ENCODE measurements at regions not wholly inside any gene's neighbourhood (a gene's known extent, or its start where the extent isn't known, plus 50 kb on each side); places are given as distances from the start of the nearest gene placed in this dataset.

- no peaks in the 10 kb centered on the region for H3K27me3 ChIP-seq
- DNase-seq = no peak
- intact Hi-C loops (cut with DNase I; ENCODE audit: low total_unique reads) (no loop called here), in situ Hi-C loops (cut with MboI; ENCODE audit: low pct_ligation_motif_present in 1 of 4, low pct_unique_long_range_greater_than_20kb in 1 of 4, low sequenced_read_pairs in 3 of 4) (no loop called here)
- H3K36me3 ChIP-seq = no peaks in the 10 kb centered on the region
- 60 to 70% methylated on average over 2 to 10 of the region's 10 CpGs for WGBS, 2 donors (ENCODE audit: low coverage in 1 of 2)
- H3K4me1 ChIP-seq = no peaks in the 10 kb centered on the region
- H3K4me3 ChIP-seq = no peak overlapping the region
- no peak for TF ChIP-seq POLR2AphosphoS5 (IDR thresholded peaks at IDR 0.05)
- TF ChIP-seq EP300 (IDR thresholded peaks at IDR 0.05; ENCODE audit: low read depth) = no peak
- no peak for TF ChIP-seq CTCF (IDR thresholded peaks at IDR 0.05)
- TF ChIP-seq POLR2A (IDR thresholded peaks at IDR 0.05) = no peak
- H3K27ac ChIP-seq = no peak overlapping the region
- H3K9me3 ChIP-seq = no peaks in the 10 kb centered on the region
Observed at GRCh38 chr12:115840159-115840558, 437.3 kb downstream of the MED13L start.

GRCh38 chr12:115838952-115839351, 438.5 kb downstream of the MED13L start:
- TF ChIP-seq CTCF (IDR thresholded peaks at IDR 0.05) (no peak), POLR2AphosphoS5 (IDR thresholded peaks at IDR 0.05) (no peak), POLR2A (IDR thresholded peaks at IDR 0.05) (no peak), EP300 (IDR thresholded peaks at IDR 0.05; ENCODE audit: low read depth) (no peak)
- in situ Hi-C loops (cut with MboI; ENCODE audit: low pct_ligation_motif_present in 1 of 4, low pct_unique_long_range_greater_than_20kb in 1 of 4, low sequenced_read_pairs in 3 of 4) (no loop called here), intact Hi-C loops (cut with DNase I; ENCODE audit: low total_unique reads) (no loop called here)
- H3K9me3 ChIP-seq = no peaks in the 10 kb centered on the region
- H3K4me1 ChIP-seq = no peaks in the 10 kb centered on the region
- H3K27me3 ChIP-seq = no peaks in the 10 kb centered on the region
- no peak overlapping the region for H3K4me3 ChIP-seq
- WGBS, 2 donors (ENCODE audit: low coverage in 1 of 2) = 24% methylated on average over 1 of the region's 1 CpG; no CpG with 5 or more reads in 1 of the 2 donors
- no peak for DNase-seq
- H3K27ac ChIP-seq = no peak overlapping the region
- no peaks in the 10 kb centered on the region for H3K36me3 ChIP-seq

- Histone ChIP-seq H3K27ac (no peak overlapping the region), H3K27me3 (no peaks in the 10 kb centered on the region), H3K36me3 (no peaks in the 10 kb centered on the region), H3K4me3 (no peak overlapping the region), H3K4me1 (no peaks in the 10 kb centered on the region), H3K9me3 (no peaks in the 10 kb centered on the region)
- TF ChIP-seq POLR2AphosphoS5 (IDR thresholded peaks at IDR 0.05) (no peak), EP300 (IDR thresholded peaks at IDR 0.05; ENCODE audit: low read depth) (no peak), POLR2A (IDR thresholded peaks at IDR 0.05) (no peak), CTCF (IDR thresholded peaks at IDR 0.05) (no peak)
- in situ Hi-C loops (cut with MboI; ENCODE audit: low pct_ligation_motif_present in 1 of 4, low pct_unique_long_range_greater_than_20kb in 1 of 4, low sequenced_read_pairs in 3 of 4) (no loop called here), intact Hi-C loops (cut with DNase I; ENCODE audit: low total_unique reads) (no loop called here)
- DNase-seq = no peak
- 80 to 81% methylated on average over 2 of the region's 2 CpGs for WGBS, 2 donors (ENCODE audit: low coverage in 1 of 2)
Observed at GRCh38 chr12:115837220-115837619, 440.3 kb downstream of the MED13L start.

GRCh38 chr12:115835445-115835844, 442.0 kb downstream of the MED13L start:
- TF ChIP-seq POLR2A (IDR thresholded peaks at IDR 0.05) (no peak), CTCF (IDR thresholded peaks at IDR 0.05) (no peak), POLR2AphosphoS5 (IDR thresholded peaks at IDR 0.05) (no peak), EP300 (IDR thresholded peaks at IDR 0.05; ENCODE audit: low read depth) (no peak)
- no peak overlapping the region for H3K4me3 ChIP-seq
- intact Hi-C loops (cut with DNase I; ENCODE audit: low total_unique reads) (no loop called here), in situ Hi-C loops (cut with MboI; ENCODE audit: low pct_ligation_motif_present in 1 of 4, low pct_unique_long_range_greater_than_20kb in 1 of 4, low sequenced_read_pairs in 3 of 4) (no loop called here)
- H3K9me3 ChIP-seq = no peaks in the 10 kb centered on the region
- H3K36me3 ChIP-seq = no peaks in the 10 kb centered on the region
- no peaks in the 10 kb centered on the region for H3K4me1 ChIP-seq
- H3K27me3 ChIP-seq = no peaks in the 10 kb centered on the region
- no peak for DNase-seq
- 78 to 81% methylated on average over 4 of the region's 4 CpGs for WGBS, 2 donors (ENCODE audit: low coverage in 1 of 2)
- no peak overlapping the region for H3K27ac ChIP-seq
